Mesenchymal stem cell (in vitro differentiated cells and primary cell): ENCODE measurements at regions not wholly inside any gene's neighbourhood (a gene's known extent, or its start where the extent isn't known, plus 50 kb on each side); places are given as distances from the start of the nearest gene placed in this dataset. TPM values are rescaled to one million over a fixed set of nuclear protein-coding genes. Genes with fewer than 3 reads are reported as not detected.

Source experiments
- small RNA-seq: library from polyadenylated mRNA; stranded (forward); fragments of <200 nt; extraction: miRNeasy Mini kit (QIAGEN cat#:217004); gene quantifications from one replicate; pipeline ENCODE3, GENCODE V24; 2013; ENCODE audit warnings: low read depth

Small RNA genes in the stretch of these regions (small RNA-seq; reads per million reads assigned to genes)
- gene RF00635, result not detected
